NCI-H774 (cell line): ENCODE measurements at regions not wholly inside any gene's neighbourhood (a gene's known extent, or its start where the extent isn't known, plus 50 kb on each side); places are given as distances from the start of the nearest gene placed in this dataset.
"Not testable (repeated sequence)": the region's sequence is repeated elsewhere in the genome, so short reads cannot be mapped to it uniquely, and the experiment has no call there.

Experiments used
- DNase-seq: peaks from one replicate; lab custom pipeline; 2025; lab: John Stamatoyannopoulos, UW

DNA sequence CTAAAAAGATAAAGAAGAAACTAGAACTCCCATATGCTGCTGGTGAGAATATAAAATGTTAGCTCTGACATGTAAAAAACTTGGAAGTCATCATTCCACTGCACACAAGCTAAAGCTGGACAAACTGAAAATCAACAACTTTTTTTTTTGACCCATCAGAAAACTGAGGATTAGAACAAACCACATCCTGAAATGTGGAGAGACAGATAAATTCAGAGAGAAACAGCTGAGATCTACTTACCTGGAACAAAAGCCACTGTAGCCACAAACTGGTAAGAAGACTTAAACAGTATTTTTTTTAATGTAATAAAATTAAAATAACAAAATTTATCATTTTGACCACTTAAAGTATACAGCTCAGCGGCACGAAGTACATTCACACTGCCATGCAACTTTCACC lies 408.5 kb upstream of the RGS17 start:
- DNase-seq, result no peak

DNA sequence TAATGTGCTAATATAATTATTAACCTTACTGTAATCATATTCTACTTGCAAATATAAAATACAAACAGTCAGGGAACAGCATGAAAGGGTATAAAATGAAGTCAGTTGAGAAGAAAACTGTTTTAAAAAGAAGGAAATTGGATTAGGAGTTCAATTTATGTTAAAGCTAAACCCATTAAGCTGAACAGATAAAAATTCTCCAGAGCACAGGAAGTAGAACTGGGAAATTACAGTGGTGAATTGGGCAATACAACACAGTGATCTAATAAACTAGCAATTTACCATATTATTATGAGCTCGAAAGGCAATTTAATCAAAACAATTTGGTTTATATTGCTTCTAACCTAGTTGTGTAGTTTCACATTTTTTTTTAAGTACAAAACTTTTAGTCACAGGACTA lies 407.4 kb upstream of the RGS17 start:
- DNase-seq, result no peak

DNA sequence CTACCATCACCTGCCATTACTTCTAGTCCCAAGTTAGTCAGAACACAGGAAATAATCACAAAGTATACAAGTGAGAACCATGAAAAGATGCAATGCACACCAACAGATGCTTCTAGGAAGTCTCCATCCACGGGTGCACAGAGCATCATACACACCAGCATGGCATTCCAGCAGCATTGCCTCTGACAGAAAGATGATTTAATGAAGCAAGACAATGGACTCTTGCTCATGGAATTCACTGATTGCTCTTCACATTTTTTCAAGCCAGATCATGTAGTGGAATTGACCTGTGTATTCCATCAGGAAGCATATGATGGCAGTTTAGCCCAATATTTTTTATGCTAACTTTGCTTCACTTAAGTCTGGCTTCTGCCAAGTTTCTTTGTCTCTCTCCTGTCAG lies 406.3 kb upstream of the RGS17 start:
- DNase-seq, result no peak

DNA sequence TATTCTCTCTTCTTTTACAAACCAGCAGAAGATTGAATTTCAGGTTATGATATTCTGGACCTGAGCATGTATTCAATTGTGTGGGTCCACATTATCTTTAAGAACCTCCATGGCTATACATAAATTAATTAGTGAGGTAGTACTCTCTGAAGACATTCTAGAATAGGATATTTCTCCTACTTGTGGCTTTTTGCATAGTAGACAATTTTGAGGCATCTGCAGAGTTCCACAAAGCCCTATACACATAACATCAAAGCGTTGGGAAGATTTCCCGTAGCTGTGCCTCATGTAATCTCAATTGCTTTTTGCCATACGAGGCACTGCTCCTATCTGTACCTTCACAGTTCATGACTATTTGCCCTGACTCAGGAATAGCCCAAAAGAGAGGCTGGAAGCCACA lies 395.4 kb upstream of the RGS17 start:
- DNase-seq, result no peak

DNA sequence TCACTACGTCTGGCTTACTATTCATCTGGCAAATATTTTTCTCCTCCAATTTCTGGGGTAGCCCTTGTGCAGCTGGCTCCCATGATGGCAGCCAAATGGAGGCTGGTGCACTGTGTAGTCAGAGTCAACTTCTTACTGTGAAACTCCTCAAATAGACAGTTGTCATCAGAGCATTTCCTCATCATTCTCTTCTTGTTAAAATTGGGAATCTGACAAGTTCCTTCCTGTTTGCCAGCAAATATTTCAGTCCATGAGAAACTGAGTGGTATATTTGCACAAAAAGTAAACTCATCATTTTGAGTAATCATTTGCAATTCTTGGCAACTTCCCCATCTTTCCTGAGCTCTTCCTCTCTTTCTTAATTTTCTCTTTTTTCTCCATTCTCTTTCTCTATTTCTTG lies 394.9 kb upstream of the RGS17 start:
- no peak for DNase-seq

DNA sequence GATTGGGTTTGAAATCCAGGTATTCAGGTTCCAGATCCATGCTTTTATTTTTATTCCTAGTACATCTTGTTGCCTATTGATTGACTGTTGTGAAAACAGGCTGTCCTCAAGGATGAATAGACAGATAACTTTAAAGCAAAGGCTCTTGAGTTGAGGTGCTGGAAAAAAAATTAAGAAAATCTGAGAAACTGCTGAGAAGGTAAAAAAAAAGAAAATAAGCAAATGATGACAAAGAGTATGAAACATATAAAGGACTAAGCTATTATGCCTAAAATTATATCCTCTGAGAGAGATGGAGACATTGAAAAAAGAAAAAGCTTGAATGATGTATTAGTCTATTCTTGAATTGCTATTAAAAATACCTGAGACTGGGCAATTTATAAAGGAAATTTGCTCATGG lies 392.3 kb upstream of the RGS17 start:
- DNase-seq, result no peak

DNA sequence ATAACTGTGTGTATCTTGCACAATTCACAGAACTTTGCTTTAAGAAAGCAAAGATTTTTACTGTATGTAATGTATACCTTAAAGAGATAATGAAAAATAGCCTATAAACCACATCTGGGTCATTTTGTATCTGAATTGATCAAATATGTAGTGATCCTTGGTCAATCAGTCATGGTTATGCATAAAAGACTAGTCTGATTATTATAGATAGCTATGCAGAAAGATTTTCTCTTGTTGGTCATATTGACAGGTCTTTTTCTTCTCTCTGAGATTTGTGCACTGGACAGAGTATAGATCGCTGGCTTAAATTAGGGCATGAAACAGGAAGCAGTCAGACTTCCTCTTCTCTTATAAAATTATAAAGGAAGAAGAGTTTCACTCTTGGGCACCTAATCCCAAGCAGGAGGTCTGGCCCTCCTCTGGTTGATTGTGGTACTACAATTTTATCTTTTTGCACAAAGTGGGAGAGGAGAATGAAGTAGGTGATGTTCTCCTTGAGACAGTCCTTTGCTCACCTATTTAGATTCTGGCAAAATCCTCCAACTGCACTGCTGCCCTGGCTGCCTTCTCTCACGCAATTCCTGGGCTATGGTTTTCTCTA lies 380.9 kb upstream of the RGS17 start:
- DNase-seq, result no peak

DNA sequence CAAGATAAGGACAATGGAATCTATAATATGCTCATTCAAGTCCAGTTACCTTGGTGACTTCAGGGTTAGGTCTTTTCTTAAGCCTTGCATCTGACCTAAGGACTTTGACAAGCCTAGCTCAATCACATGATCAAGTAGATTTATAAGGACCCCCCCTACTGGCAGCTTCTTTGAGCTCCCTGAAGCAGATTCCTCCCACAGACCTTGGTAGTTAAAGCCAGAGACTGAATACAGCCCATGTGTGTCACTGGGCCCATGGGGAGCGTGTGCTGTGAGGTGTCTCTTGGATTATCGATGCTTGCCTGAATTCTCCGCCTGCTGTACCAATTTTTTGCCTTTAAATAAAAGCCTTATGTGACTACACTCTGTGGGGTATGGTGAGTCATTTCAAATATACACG lies 372.7 kb upstream of the RGS17 start:
- no peak for DNase-seq

DNA sequence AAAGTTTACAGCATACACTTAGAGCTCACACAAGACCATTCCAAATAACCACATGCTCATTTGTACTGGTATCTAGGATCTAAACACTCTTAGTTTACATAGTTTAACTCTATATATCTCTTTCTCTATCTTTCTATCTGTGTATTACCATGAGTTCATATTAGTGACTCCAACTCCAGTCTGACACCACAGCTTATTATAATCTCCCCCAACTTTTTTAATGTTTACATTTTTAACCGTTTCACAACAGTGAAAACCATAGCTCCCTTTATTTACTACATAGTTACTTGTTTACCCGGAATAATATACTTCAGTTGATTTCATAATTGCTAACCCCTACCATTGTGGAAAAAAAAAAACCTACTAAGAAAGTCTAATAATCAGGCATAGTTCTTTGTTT lies 362.4 kb upstream of the RGS17 start:
- no peak for DNase-seq

DNA sequence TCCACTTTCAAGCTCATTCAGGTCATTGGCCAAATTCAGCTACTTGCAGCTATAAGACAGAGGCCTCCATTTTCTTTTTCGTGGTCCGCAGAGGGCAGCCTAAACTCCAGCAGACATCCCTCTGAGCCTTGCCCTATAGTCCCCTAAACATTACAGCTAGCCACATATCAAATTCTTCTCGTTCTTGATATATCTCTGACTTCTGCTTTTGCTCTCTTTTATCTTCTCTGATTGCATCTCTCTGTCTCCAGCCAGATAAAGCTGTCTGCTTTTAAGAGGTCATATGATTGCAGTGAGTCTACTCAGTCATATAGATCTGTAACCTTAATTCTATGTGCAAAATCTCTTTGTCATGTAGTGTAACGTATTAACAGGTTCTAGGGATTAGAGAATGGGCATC lies 358.4 kb upstream of the RGS17 start:
- DNase-seq, result no peak

DNA sequence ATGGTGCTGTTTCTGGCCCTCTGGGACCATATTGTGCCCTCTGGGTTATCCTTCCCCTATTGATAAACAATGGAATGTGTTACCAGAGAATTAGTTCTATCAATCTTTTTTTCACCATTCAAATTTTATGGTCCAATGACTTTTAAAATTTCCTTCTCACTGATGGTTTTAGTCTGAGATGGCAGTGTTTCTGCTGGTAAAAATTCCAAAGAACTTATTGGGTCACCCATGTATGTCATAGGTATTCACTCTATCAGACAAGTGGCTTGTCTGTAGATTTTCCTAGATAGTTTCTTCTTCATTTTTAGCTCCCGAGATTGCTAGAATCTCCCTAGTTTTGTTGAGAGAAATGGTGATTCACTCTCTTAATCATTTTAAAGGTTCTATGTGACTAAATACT lies 357.2 kb upstream of the RGS17 start:
- DNase-seq, result no peak

DNA sequence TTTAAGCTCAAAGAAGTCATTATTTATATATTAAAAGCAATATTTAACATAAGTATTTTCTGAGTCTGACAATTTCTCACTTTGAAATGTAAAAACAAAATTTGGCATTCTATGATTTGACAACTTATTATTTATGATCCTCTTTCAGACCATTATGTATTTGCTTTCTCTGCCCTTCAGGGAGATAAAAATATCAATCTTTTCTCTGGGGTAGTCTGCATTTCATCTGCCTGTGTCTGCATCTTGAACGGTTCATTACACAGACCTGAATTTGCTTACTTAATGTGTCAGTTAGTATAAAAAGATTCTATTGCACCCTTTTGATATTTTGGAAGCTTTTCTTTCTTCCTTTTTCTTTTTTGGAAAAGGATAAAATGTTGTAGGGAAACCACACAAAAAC lies 354.0 kb upstream of the RGS17 start:
- DNase-seq, result no peak

DNA sequence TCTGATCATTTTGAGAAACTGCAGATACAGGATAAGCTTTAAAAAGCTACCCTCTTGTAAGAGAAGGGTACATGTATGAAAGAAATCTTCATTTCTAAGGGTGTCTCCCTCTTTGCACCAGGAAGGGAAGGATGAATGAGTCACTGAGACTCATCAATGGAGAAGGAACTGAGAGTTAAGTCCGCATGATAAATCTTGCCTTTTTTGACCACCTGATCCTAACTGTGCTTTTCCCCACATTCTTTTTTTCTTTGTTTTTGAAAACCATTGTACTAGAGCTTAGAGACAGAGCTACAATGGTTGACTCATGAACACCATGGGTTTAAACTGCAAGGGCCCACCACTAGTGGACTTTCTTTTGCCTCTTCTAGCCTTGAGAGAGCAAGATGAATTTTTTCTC lies 353.0 kb upstream of the RGS17 start:
- no peak for DNase-seq

DNA sequence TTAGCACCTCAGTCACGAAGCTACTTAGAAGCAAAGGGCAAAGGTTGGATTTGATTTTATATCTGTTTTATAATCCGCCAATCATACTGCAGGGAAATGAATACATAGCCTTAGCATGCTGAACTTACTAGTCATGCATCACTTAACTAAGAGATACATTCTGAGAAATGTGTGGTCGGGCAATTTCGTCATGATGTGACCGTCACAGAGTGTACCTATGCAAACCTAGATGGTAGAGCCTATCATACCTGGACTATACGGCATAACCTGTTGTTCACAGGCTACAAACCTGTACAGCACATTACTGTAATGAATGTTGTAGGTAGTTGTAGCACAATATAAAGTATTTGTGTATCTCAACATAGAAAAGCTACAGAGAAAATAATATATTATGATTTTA lies 345.2 kb upstream of the RGS17 start:
- no peak for DNase-seq

DNA sequence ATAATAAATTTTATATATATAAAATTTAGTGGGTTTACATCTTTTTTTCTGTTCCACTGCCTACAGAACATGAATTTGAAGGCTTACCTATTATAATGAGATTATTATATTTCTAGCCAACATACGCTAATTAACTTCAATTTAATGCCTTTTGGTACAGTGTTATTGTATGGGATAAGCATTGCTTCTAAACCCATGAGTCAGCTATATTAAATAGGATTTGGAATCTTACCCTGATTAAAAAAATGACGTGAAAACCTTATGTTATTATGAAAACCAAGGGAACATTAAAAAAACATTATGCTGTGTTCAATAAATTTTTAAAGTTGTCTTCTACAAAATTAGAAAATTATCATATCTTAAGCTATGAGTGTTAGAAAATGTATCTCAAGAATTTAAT lies 334.0 kb upstream of the RGS17 start:
- DNase-seq, result no peak

DNA sequence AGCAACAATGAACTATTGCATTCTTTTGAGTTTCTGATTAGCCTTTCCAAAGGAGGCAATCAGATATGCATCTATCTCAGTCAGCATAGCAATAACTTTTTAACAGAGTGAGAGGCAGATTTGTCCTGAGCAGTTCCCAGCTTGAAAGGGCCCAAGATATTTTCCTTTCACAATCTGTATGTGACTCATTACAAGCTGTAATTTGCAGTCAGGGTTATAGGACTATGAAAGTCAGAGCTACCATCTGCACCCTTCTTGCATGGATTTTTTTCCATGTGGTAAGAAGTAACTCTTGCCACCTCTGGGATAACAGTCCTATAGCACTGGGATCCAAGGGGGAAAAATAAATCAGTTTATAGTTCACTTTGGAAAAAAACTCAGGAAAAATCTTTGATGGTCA lies 318.2 kb upstream of the RGS17 start:
- DNase-seq, result no peak

DNA sequence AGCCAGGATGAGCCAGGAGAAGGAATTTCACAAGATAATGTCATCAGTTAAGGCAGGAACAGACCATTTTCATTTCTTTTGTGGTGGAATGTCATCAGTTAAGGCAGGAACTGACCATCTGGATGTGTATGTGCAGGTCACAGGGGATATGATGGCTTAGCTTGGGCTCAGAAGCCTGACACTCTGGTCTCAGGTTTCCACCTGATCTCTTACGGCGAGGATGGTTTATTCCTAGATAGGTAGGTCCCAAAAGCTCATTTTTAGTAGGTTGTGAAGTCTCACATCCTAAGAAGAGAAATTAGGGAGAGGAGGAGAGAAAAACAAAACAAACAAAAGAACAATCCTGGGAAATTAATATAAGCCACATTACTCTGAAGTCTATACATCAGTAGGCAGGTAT lies 311.7 kb upstream of the RGS17 start:
- DNase-seq, result not testable (repeated sequence)

DNA sequence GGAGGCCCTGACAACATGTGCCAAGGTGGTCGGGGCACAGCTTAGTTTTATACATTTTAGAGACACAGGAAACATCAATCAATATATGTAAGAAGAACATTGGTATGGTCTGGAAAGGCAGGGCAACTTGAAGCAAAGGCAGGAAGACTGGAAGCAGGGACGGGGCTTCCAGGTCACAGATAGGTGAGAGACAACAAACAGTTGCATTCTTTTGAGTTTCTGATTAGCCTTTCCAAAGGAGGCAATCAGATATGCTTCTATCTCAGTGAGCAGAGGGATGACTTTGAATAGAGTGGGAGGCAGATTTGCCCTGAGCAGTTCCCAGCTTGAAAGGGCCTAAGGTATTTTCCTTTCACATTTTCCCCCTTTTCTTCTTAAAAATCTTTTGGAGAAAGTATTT lies 311.0 kb upstream of the RGS17 start:
- no peak for DNase-seq

DNA sequence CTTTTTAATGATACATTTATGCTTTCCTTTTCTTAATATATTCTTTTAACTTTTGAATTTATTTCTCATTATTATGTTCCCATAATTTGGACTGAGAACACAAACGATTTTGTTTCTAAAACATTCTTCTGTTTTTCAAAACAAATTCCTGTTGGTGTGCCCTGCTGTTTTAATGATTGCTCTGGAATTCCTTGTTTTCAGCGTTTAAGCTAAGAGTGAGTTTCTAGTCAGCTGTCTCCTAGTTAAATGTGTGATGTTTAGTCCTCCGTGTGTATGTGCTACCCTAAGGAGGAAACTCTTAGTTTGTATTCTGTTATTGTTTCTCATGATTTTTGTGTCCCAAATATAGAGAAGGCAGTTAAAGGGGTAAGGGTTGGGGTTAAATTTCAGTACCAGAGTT lies 306.1 kb upstream of the RGS17 start:
- no peak for DNase-seq

DNA sequence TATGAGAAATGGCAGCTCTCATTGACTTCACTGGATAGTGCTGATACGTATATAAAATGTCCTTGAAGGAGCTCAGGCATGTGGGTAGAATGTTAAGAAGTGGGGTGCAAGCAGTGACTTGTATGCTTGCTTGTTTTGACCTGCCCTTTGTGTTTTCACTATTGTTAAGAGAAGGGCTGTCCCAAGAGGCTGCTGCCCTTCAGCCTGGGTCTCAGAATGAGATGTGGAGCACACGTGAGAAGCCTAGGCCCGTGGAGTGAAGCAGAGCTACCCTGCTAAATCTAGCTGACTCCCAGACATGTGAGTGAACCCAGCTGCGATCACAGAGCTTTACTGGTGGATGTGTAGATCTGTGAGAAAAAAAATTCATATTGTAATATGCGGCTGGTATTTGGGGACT lies 305.3 kb upstream of the RGS17 start:
- no peak for DNase-seq

DNA sequence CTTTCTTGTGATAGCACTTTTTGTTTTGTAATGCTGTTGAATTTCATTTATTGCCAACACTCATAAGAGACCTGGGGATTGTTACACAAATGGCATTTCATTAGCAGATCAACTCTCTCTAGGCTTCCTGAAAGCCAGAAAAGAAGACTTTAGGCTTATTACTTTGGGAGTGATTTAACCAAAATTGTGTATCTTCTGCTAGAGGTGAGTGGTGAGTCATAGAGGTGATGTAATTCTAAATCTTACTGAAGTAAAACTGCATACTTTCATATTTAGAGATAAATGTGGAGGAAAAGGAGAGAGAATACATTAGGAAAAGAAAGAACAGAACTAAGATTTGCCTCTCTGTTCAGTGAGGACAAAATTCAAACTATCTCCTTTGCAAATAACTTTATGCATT lies 304.7 kb upstream of the RGS17 start:
- no peak for DNase-seq

DNA sequence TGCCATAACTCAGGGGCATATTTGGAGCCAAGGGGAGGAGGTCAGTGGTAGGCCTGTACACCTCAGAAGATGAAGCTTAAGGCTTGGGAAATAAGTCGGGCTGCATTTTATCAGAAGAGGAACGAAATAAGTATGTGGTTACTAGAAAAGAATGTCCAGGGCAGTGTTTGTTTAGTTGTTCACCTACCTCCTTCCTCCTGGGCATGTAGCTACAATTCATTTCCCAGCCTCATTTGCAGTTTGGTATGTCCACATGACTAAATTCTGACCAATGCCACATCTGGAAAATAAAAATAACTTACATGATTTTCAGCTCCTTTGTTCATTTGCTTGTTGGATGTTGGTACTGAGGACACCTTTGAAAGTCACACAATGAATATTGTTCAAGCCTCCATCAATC lies 294.5 kb upstream of the RGS17 start:
- no peak for DNase-seq

DNA sequence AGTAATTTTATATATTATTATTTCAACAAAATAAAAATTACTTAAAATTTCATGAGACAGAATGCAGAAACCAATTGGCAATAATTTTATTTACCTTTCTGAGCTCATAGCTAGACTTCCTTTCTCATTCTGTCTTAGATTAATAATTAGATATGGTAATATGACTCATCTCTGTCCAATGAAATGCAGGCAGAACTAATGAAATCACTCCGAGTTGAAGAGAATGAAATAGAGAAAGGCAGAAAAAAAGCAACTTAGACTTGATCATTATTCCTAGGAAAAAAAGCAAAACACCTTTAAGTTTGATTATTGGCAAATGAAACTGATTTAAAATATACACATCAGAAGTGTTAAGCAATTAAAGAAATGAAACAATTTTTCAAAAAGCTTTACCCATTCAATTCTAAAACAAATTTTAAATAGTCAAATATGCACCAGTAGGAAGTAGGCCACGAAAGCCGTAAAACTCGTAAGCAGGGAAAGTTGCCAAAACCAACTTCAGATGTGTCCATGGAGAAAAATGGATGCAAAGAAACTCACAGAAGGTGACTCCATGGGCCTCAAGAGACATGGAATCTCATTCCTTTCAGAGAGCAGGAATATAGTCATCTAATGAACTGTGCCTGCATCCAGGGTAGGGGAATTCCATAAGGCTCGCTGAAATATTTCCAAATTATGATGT lies 293.8 kb upstream of the RGS17 start:
- DNase-seq, result no peak

DNA sequence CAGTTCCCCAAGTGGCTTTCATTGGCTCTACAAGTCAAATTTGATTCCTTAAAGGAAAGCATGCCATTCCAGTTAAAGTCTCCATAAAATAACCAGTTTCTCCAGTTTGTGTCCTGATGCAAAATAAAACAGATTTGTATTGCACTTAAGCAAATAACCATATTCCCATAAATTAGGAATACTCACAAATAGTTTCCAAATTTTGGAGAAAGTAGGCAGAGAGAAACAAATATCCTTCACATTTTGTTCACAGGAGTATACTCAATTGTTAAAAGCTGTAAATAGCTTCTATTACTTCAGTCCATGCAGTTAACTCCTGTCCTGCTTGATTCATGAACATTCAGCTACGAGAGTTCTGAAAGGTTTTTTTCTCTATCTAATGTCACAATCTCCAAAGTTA lies 281.4 kb upstream of the RGS17 start:
- no peak for DNase-seq
